Skin of body (tissue), 1 donor: ENCODE measurements at regions not wholly inside any gene's neighbourhood (a gene's known extent, or its start where the extent isn't known, plus 50 kb on each side); places are given as distances from the start of the nearest gene placed in this dataset.

Source experiments
- DNase-seq: peaks from one replicate; lab custom pipeline; 2025; lab: John Stamatoyannopoulos, UW

DNA sequence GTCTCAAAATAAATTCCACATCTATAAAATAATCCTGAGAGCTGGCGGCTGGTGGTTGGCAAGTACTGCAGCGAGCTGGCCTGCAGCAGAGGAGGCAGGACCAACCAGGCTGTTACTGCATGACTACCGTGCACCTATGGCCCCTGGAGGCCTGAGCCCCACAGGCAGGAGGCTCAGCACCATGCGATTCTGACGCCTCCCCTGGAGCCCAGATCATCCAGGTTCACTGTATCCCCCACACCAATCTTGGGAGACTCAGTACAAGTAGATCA lies 159.5 kb upstream of the NCAM1 start:
- no peak for DNase-seq

DNA sequence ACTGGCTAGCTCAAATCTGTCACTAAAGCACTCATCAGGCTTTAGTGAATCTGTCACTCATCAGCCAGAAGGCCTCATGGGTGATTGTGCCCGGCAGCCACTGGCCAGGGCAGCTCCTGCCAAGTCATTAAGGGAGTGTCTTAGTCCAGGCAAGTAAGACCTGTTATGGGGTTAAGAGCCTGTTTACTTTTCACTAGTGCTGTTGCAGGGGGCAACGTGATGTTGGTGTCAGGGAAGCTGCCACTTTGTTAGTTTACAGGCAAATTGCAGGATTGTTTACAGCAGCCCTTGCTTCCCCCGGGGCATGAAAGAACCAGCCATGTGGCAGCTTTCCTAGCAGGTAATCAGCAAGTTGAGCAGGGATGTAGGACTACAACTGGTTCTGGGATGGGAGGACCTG lies 155.6 kb upstream of the NCAM1 start:
- no peak for DNase-seq

DNA sequence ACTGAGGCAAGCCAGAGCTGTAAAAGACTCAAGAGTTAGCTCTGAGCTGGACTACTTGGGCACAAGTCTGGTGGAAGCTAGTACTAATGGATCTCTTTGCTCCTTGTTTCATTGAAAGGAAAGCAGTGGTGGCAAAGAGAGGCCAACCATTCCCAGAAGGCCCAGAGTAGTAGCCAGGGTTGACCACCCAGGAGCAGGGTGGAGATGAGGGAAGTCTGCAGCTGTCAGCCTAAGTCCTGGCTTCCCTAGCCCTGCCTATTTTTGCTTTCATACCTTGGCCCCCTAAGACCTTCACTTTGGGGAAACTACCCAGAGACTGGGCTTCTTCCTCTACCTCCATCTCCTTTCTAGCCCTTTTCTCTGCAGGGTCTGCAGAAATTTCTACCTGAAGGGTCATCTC lies 155.0 kb upstream of the NCAM1 start:
- DNase-seq: no peak

DNA sequence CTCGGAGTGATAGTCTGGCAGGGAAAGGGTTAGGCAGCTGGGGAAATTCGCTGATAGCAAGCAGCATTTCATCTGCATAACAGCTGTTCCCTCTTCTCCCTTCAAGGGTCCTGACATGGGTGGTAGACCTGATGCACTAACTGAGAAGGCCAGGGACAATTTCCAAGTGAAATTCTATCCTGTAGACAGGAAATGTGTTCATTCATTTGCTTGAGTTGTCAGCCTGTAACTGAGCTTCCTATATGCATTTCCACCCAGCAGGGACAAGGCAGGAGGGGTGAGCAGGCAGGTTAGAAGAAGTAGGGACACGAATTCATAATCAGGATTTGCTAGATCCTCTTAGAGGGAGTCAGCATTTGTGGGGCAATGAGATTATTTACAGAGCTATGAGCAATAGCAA lies 154.3 kb upstream of the NCAM1 start:
- peak; percentile 78 for DNase-seq

DNA sequence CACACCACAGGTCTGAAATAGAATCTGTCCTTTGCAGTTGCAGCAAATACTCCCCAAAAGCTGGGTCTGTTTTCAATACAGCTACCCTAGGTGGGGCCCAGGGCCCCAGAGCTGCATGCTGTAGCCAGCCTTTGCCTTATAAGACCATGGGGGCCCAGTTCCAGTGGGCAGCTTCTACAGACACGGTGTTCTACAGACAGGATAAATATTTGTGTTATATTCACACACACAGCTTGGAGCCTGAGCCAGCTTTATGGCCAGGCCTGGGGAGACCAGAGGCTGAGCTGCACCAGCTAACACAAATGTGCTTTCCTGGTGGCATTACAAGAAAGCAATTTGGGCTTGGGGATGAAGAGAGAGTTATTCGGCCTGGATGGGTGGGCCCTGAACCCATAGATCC lies 151.8 kb upstream of the NCAM1 start:
- no peak for DNase-seq

DNA sequence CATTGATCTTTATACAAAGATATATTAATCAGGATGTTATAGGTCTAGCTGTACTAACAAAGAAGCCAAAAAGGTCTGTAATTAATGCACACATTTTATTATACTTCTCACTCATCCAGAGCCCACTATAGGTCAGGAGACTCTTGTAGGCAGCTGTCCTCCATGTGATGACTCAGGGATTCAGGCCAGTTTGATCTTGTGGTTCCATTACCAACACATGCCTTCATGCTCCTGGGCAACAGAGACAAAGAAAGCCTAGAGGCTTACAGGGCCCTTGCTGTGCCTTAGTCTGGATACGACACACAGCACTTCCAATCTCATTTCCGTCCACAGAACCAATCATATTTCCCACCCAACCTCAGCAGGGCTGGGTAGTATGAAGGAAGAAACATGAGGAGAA lies 150.3 kb upstream of the NCAM1 start:
- DNase-seq: no peak

DNA sequence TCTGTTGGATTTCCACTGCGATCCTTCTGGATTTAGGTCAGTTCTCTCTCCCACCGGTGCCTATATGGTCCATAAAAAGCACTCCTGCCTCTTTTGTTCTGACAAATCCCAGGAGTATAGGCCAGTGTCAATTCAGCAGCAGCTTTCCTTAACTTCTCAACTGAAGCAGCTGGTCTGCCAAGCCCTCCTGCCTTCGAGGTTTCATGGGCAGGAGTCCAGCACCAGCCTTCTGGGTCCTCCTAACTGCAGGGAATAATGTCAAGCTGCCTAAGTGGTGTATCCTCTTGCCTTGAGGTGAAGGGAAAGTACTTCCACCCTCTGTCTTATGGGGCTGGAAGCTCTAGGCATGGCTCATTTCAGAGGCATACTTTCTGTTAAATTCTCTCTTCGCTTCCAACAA lies 149.4 kb upstream of the NCAM1 start:
- DNase-seq: no peak

DNA sequence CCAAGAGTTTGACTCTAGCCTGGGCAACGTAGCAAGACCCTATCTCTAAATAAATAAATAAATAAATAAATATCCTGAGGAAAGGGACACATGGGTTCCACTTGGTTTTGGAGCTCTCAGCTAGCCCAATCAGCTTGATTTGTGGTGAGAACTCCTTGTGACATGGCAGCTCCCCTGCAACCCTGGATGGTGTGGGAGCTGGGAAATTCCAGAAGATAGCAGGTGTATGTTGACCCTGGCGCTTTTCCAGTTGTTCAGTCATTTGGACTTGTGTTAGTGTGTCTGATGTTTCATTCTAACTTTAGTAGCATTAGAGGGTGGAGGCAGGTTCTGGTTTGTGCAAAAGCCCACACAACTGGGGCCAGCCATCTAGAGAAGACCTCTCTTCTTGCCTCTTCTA lies 148.5 kb upstream of the NCAM1 start:
- no peak for DNase-seq

DNA sequence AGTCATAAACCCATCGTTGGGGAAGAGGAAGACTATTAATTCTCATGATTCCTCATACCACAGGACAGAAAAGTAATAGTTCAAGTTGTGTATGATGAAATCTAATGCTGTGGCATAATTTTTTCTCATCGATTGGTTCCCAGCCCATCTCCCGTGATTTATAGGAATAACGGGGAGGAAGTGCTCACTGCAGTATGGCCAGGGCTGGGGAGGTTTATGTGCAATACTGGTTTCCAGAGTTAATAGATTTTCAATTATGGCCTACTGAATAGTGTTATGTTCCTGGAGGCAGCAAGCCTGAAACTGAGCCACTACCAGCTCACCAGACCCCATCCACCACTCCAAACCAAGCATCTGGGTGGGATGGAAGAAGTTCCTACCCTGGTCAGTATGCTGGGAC lies 147.1 kb upstream of the NCAM1 start:
- DNase-seq: no peak

DNA sequence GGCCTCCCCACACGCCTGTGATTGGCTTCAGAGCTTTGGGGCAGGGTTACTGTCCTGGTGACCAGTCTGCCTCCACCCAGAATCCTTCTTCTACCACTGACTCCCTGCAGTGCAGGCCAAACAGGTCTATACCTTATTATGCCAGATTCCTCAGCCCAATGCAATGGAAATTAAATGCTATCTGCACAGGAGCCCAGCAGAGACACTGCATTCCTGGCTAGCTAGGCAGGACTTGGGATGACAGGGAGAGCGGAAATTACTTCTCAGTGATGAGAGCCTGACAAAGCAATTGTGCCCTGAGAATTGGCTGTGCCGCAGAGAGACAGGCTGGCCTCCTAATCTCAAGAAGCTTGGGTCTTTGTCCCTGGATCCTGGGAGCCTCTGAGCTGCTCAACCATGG lies 143.8 kb upstream of the NCAM1 start:
- DNase-seq: no peak

DNA sequence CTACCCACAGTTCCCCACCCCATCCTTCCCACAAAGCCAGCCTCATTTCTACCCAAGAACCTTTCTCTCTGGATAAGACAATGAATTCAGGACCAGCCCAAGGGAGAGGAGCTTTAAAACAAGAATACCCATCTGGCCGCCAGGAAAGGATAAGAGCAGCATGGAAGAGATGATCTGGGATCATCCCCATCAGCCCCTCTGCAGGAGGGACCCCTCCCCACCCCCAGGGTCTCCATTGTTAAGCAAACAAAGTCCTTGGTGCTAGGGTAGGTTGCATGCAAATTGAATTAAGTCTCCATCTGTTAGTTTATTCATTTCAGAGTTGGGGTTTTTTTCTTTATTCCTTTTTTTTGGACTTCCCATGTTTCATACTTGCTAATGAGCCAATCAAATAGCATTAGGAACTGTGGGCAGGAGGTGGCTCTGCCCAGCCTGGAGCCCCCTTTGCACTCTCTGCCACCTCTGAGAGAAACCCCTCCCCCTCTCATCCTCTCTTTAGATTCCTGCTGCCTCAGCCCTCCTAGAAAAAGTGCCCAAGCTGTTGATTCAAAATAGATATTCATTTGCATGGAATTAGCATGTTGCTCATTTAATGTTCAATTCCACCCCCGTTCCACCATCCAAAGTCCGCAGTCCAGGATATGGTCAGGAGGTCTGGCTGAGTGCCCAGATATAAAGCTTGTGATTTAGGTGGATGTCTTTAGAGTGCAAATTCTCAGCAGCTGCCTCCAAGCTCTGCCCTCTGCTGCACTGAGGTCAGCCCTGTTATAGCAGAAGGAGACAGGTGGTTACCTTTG lies 138.5 kb upstream of the NCAM1 start:
- no peak for DNase-seq

DNA sequence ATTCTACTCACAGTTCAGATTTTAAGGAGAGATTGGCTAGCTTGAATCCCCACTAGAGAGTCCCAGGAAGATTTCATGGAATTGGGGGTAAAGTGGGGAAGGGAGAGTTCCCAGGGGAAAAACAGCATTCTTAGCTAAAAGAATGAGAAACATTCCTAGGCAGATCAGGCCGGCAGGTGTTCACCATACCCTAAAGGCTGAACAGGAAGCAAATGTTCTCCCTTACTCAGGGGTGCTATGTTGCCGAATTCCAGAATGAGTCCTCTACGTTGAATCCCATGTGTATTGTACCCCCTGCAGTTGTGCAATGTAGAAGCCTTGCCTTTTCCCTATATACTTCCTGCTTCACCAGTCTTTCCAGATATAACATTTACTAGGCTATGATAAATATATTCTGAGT lies 135.2 kb upstream of the NCAM1 start:
- DNase-seq: no peak

DNA sequence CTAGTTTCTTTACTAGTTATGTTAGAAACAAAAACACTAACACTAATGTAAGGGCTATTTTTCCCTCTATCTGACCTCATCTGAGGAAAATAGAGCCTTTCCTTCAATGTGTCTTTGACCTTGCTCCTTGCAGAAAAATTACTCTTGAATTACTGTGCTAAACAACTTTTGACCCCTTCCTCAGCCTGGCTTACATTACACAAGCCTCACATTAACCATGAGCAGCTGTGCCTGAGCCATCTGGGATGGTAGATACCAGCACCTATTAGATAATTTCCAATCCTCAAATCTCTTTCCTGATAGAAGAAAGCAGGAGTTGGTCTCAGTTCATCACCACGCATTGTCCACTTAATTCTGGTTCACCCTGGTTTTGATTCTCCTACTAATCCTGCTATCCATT lies 134.4 kb upstream of the NCAM1 start:
- DNase-seq: no peak

DNA sequence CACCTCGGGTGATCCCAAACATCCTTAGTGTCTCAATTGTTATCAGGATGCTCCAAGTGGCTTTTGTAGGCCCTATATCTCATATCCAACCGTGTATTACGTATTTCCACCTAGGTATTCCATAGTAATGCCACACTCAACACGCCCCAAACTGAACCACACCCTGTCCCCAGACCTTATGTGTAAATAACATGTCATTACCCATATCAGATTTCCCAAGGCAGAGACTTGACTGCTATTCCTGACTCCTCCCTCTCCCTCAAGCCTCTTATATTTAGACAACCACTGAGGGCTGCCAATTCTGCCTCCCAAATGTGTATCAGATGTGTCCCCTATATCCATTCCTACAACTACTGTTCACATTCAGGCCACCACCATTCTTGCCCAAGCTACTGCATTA lies 132.8 kb upstream of the NCAM1 start:
- no peak for DNase-seq

DNA sequence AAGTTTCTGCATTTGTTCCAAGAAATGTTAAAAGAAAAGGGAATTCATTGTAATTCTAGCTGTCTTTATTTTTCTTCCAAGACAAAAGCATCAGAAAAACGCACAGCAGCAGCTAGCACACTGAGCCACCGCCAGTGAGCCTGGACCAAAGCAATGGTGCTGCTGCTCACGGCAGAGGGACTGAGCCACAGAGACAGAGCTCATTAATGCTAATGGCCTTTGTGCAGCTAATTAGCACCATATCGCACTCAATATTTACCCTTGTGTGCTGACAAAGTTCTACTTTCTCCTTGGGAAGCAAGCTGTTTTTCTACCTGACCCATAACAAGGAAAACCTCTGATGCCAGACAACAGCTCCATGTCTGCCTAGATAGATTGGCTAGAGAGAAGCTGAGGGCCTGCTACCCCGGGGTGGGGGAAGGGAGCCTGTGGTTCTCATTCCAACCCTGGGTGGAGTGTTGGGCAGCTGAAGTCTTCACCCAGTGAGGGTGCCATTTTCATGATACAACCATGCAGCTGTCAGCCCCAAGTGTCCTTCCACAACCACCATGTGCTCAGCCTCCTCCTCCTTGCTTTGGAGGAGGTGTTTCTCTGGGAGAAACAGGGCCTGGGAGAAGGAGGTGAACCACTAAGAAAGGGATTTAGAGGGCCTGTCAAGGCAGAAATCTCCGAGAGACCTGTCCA lies 131.1 kb upstream of the NCAM1 start:
- DNase-seq: no peak

DNA sequence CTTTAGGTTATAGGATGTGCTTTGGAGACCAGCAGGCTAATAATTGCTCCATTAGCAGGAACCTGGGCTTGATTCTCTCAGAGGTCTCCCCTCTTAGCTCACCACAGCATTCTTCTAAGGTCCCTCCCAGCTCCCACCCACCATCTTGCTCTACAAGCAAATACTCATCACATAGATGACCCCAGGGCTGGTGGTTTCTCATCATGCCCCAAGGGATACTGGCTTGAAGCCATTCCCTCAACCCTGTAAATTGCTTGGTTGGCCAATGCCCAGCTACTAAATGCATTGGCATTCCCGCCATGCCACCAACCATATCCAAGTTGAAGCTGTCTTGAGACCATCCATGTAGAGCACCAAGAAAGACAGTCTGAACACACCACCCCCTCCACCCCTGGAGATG lies 130.2 kb upstream of the NCAM1 start:
- DNase-seq: no peak

DNA sequence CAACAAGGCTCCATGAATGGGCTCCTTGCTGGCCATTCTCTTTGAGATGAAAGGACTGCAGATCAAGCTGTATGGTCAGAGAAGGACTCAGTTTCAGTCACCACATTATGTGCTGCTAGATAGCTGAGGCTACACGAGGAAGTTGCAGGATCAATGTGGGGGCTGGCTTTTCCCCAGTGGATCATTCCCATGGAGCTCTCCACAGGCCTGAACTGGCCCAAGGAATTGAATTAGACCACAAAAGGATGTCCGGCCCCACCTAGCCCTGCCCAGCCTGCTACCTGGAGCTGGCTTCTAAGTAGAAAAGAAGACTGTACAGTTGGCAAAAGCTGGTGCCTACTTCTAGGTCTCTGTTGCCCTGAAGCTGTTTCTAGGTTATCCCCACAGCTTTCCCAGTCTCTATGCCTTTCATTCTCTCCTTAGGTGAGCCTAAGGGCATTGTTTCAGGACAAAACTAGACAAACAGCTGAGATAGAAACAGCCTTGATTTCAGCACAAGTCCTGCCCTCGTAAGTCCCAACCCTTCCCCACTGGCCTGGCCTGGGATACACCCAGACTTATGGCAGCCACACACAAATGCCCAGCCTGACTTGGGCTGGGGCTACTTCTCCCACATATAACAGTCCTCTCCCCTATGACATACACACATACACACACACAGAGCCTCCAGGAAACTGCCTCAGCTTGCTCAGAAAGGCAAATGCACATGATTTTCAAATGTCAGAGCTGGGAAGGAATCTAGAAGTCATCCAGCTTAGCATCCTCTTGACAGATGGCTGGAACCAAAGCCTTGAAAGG lies 129.1 kb upstream of the NCAM1 start:
- DNase-seq: no peak

DNA sequence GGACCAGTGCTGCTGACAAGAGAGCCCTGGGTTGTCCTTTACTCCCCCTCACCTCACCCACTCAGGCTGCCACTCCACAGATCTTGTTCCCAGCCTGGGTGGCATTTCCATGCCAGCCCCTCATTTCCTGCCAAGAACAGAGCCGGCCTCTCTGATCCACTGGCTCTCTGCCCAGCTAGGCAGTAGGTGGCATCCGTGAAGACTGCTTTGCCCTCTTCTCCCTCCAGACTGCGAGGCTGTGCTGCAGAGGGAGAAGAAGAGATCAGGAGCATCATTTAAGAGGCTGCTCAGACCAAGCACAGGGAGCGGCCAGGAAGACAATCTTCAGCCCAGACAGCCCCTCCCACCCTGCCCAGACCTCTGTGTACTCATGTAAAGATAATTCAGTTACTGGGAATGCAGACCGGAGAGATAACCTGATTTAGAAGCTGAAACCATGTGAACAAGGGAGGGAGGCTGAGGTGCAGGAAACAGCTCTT lies 126.9 kb upstream of the NCAM1 start:
- no peak for DNase-seq

DNA sequence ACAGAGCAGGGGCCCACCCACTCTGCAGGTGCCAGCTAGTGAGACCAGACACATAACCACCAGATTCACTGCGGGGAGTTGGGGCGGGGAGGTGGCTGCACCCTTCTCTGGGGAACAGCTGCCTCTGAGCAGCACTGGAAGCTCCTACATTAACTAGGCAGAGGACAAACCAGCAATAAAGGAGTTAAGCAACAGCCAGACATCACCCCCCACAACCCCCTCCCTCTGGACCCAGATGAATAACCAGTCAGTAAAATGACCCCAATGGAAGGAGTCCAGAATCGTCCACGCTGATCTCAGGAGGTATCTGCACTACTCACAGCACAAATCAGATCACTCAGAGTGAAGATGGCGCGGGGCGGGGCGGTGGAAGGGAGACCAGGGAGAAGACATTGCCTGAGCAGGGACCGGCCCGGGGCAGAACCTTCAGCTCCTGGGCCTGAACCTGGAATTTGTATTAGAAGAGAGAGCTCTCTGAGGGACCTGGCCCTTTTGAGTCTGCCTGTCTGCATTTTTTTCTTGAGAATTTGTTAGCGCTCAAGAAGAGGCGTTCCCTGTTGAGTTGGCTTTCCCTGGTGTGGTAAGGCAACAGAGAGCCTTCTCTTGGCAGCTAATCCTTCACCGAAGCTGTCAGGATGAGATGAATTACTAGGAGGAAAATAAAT lies 125.5 kb upstream of the NCAM1 start:
- DNase-seq: no peak

DNA sequence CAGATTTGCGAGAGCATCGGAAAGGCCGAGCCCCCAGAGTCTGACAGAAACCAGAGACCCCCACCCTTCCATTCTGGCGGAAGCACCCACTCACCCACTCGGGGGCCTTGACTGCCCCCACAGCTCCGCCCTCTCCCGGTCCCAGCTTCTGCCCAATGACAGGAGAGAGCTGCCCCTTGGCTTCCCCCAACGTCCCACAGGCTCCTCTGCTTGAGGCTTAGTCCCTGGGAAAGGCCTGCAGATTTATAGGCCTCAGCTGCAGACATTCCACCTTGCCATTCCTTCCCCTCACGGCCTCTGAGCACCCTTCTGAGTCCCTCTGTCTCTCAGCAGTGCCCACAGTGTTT lies 125.0 kb upstream of the NCAM1 start:
- DNase-seq: no peak

DNA sequence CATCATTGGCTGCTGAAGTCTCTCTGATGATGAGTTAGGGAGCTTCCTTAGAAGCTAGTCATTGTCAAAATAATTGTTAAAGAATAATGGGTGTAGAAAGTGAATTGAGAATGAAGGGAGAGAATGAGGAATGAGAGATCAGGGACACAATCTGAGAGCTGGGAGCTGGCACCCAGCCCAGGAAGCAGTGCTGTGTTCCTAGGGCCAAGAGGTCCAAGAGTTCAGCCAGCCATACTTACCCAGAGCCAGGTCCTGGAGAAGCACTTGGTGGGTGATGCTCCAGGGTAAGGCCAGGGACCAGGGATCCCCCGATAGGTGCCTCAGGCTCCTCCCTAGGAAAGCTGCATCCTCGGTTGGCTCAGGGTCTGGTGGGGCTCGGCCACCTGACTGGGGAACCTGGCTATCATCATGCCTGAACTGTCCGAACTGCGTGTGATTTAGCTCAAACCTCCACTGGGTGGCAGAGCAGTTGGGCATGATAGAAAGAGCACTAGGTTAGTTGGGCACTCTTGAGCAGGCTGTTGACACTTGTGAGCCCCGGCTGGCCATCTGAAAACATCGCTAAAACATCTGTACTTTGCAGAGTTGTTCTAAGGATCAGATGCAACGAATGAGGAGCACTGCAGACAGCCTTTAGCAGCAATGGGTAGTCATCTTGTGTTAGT lies 123.9 kb upstream of the NCAM1 start:
- DNase-seq: no peak

DNA sequence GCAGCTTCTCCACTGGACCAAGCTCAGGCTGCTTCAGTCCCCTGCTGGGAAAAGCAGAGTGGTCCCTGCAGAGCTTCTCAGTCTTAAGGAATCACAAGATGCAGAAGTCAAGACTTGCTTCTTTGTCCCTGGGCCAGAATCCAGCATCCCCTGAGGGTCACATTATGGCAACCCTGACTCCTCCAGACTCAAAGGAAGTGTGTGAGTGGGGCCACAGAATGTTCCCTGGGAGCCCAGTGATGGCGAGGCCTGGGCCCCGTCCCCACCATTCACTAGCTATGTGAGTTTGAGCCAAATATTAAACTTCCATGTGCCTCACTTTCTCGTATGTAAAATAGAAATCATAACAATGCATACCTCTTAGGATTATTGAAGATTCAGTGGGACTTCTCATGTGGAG lies 122.2 kb upstream of the NCAM1 start:
- no peak for DNase-seq
